ENCODE measurements at regions not wholly inside any gene's neighbourhood (a gene's known extent, or its start where the extent isn't known, plus 50 kb on each side); places are given as distances from the start of the nearest gene placed in this dataset.

GRCh38 chr18:75823471-75823870, 396.0 kb upstream of the SMIM21 start:
- intact Hi-C loops (cut with DNase I; ENCODE audit: low total_unique reads) = no loop called here
- H3K27ac ChIP-seq = no peak overlapping the region
- no peak overlapping the region for H3K4me3 ChIP-seq
- no peaks in the 10 kb centered on the region for H3K27me3 ChIP-seq
- DNase-seq = no peak
- H3K4me1 ChIP-seq = no peaks in the 10 kb centered on the region
- TF ChIP-seq, protein P1, sequence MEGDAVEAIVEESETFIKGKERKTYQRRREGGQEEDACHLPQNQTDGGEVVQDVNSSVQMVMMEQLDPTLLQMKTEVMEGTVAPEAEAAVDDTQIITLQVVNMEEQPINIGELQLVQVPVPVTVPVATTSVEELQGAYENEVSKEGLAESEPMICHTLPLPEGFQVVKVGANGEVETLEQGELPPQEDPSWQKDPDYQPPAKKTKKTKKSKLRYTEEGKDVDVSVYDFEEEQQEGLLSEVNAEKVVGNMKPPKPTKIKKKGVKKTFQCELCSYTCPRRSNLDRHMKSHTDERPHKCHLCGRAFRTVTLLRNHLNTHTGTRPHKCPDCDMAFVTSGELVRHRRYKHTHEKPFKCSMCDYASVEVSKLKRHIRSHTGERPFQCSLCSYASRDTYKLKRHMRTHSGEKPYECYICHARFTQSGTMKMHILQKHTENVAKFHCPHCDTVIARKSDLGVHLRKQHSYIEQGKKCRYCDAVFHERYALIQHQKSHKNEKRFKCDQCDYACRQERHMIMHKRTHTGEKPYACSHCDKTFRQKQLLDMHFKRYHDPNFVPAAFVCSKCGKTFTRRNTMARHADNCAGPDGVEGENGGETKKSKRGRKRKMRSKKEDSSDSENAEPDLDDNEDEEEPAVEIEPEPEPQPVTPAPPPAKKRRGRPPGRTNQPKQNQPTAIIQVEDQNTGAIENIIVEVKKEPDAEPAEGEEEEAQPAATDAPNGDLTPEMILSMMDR (IDR thresholded peaks at IDR 0.05) = no peak
- WGBS, 2 donors = 47 to 56% methylated on average over 2 of the region's 2 CpGs
- H3K9me3 ChIP-seq = no peaks in the 10 kb centered on the region
- H3K36me3 ChIP-seq (ENCODE audit: low read depth, missing control alignments) = no peaks in the 10 kb centered on the region

GRCh38 chr18:75818383-75818782, 390.9 kb upstream of the SMIM21 start:
- no peaks in the 10 kb centered on the region for H3K9me3 ChIP-seq
- no peak for TF ChIP-seq POLR2A (IDR thresholded peaks at IDR 0.05)
- TF ChIP-seq, protein P1 (IDR thresholded peaks at IDR 0.05) = no peak
- H3K36me3 ChIP-seq (ENCODE audit: low read depth, missing control alignments) = no peaks in the 10 kb centered on the region
- no peaks in the 10 kb centered on the region for H3K4me1 ChIP-seq
- no peak overlapping the region for H3K4me3 ChIP-seq
- 47 to 56% methylated on average over 5 of the region's 5 CpGs for WGBS, 2 donors
- no peak for DNase-seq
- no peaks in the 10 kb centered on the region for H3K27me3 ChIP-seq
- no peak overlapping the region for H3K27ac ChIP-seq
- intact Hi-C loops (cut with DNase I; ENCODE audit: low total_unique reads) = no loop called here

GRCh38 chr18:75815767-75816166, 388.3 kb upstream of the SMIM21 start:
- no peaks in the 10 kb centered on the region for H3K36me3 ChIP-seq (ENCODE audit: low read depth, missing control alignments)
- no peaks in the 10 kb centered on the region for H3K4me1 ChIP-seq
- H3K4me3 ChIP-seq = no peak overlapping the region
- TF ChIP-seq POLR2A (IDR thresholded peaks at IDR 0.05) = no peak
- TF ChIP-seq, protein P1 (IDR thresholded peaks at IDR 0.05) = no peak
- intact Hi-C loops (cut with DNase I; ENCODE audit: low total_unique reads) = no loop called here
- H3K9me3 ChIP-seq = no peaks in the 10 kb centered on the region
- no peak overlapping the region for H3K27ac ChIP-seq
- no peak for DNase-seq
- 94 to 97% methylated on average over 1 of the region's 1 CpG for WGBS, 2 donors
- H3K27me3 ChIP-seq = no peaks in the 10 kb centered on the region

GRCh38 chr18:75812761-75813160, 385.3 kb upstream of the SMIM21 start:
- no peaks in the 10 kb centered on the region for H3K4me1 ChIP-seq
- TF ChIP-seq, protein P1 (IDR thresholded peaks at IDR 0.05) = no peak
- TF ChIP-seq POLR2A (IDR thresholded peaks at IDR 0.05) = no peak
- 78 to 83% methylated on average over 8 of the region's 8 CpGs for WGBS, 2 donors

DNA sequence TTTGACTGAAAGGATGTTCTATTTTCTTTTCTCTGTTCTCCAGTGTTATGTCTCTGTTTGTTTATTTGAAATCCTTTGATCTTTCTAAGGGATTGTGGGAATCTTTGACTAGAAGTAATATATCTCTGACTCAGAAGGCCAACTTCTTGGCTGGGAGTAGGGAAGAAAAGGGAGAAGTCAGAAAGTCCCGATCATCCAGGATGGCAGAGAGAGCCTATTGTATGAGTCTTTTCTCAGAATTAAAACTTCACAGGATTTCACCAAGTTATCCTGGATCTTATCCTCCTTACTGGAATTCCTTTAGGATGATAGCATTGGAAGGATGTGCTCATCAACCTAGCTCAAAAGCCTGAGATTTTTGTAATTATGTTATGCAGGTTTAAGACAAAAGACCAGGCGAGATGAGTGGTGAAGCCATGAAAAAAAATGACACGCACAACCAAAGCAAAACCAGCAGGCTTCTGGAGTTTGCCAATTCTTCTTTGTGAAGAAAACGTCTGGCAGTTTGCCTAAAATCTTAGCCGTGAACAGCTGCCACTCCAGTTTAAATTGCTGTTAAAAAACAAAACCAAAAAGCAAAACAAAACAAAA, 383.6 kb upstream of the SMIM21 start:
- TF ChIP-seq, protein P1 (IDR thresholded peaks at IDR 0.05) = no peak
- TF ChIP-seq POLR2A (IDR thresholded peaks at IDR 0.05) = no peak

More at GRCh38 chr18:75812761-75813160, 385.3 kb upstream of the SMIM21 start:
- Histone ChIP-seq H3K36me3 (ENCODE audit: low read depth, missing control alignments) (no peaks in the 10 kb centered on the region), H3K27ac (no peak overlapping the region), H3K4me3 (no peak overlapping the region), H3K27me3 (no peaks in the 10 kb centered on the region), H3K9me3 (no peaks in the 10 kb centered on the region)
- intact Hi-C loops (cut with DNase I; ENCODE audit: low total_unique reads) = no loop called here
- no peak for DNase-seq

More for the DNA sequence above, 383.6 kb upstream of the SMIM21 start:
- H3K9me3 ChIP-seq = no peaks in the 10 kb centered on the region
- no peak overlapping the region for H3K27ac ChIP-seq
- no peak for DNase-seq
- no peaks in the 10 kb centered on the region for H3K4me1 ChIP-seq
- WGBS, 2 donors = 46 to 48% methylated on average over 5 of the region's 5 CpGs
- no peaks in the 10 kb centered on the region for H3K36me3 ChIP-seq (ENCODE audit: low read depth, missing control alignments)
- no peak overlapping the region for H3K4me3 ChIP-seq
- H3K27me3 ChIP-seq = no peaks in the 10 kb centered on the region
- intact Hi-C loops (cut with DNase I; ENCODE audit: low total_unique reads) = no loop called here
